GM06990 (cell line): ENCODE measurements at regions not wholly inside any gene's neighbourhood (a gene's known extent, or its start where the extent isn't known, plus 50 kb on each side); places are given as distances from the start of the nearest gene placed in this dataset.

Experiments used
- DNase-seq: peaks from one replicate; pipeline ENCODE4 v3.0.0-alpha.2; 2011; ENCODE audit not compliant: insufficient read length; ENCODE audit errors: extremely low read depth
- H3K27me3 ChIP-seq: replicated peaks from 2 replicates; pipeline ENCODE4 v1.6.0; 2011; ENCODE audit warnings: low read length; ENCODE audit not compliant: control insufficient read depth, insufficient read depth
- H3K36me3 ChIP-seq: 2 replicates; pipeline ENCODE4 v1.5.1; 2011; ENCODE audit warnings: low read length; ENCODE audit not compliant: control insufficient read depth, insufficient read depth
- H3K4me3 ChIP-seq: replicated peaks from 2 replicates; pipeline ENCODE4 v1.5.1; 2011; ENCODE audit warnings: low read depth, mild to moderate bottlenecking, control low read depth, low read length
- CTCF ChIP-seq: IDR thresholded peaks from 2 replicates; pipeline ENCODE4 v1.5.1; 2011; ENCODE audit warnings: low read length, control low read depth, mild to moderate bottlenecking, inconsistent platforms; ENCODE audit not compliant: insufficient read depth, poor library complexity, severe bottlenecking

- Histone ChIP-seq H3K36me3 (no peaks in the 10 kb centered on the region), H3K4me3 (no peak overlapping the region), H3K27me3 (no peaks in the 10 kb centered on the region)
- TF ChIP-seq CTCF: no peak
- DNase-seq: no peak
Measured at GRCh38 chr20:48421547-48421946, 406.3 kb downstream of the PREX1 start.

- no peak for DNase-seq
- TF ChIP-seq CTCF: no peak
- no peaks in the 10 kb centered on the region for H3K36me3 ChIP-seq
- no peaks in the 10 kb centered on the region for H3K27me3 ChIP-seq
- no peak overlapping the region for H3K4me3 ChIP-seq
Measured at GRCh38 chr20:48420176-48420575, 407.6 kb downstream of the PREX1 start.

- no peak overlapping the region for H3K4me3 ChIP-seq
- no peak for TF ChIP-seq CTCF
- no peaks in the 10 kb centered on the region for H3K36me3 ChIP-seq
- no peak for DNase-seq
- H3K27me3 ChIP-seq: no peaks in the 10 kb centered on the region
Measured at GRCh38 chr20:48419173-48419572, 408.6 kb downstream of the PREX1 start.

GRCh38 chr20:48416002-48416401 lies 411.8 kb downstream of the PREX1 start:
- H3K27me3 ChIP-seq: no peaks in the 10 kb centered on the region
- peak; percentile 54 for DNase-seq
- H3K4me3 ChIP-seq: no peak overlapping the region
- TF ChIP-seq CTCF: no peak
- H3K36me3 ChIP-seq: no peaks in the 10 kb centered on the region

- TF ChIP-seq CTCF: no peak
- DNase-seq: no peak
- Histone ChIP-seq H3K4me3 (no peak overlapping the region), H3K36me3 (no peaks in the 10 kb centered on the region), H3K27me3 (no peaks in the 10 kb centered on the region)
Measured at GRCh38 chr20:48414786-48415185, 413.0 kb downstream of the PREX1 start.

- TF ChIP-seq CTCF: no peak
- Histone ChIP-seq H3K36me3 (no peaks in the 10 kb centered on the region), H3K4me3 (no peak overlapping the region), H3K27me3 (no peaks in the 10 kb centered on the region)
- DNase-seq: no peak
Measured at GRCh38 chr20:48411919-48412522, 415.8 kb downstream of the PREX1 start.
